Kidney capillary endothelial cell (primary cell): ENCODE measurements at regions not wholly inside any gene's neighbourhood (a gene's known extent, or its start where the extent isn't known, plus 50 kb on each side); places are given as distances from the start of the nearest gene placed in this dataset.
A peak's percentile ranks its signal among the peaks of the same experiment; 100 is the strongest.

Experiments used
- DNase-seq: peaks from one replicate; pipeline ENCODE4 v3.0.0-alpha.2; 2018; ENCODE audit warnings: low spot score

- no peak for DNase-seq
Observed at GRCh38 chr11:11173316-11174025, 179.6 kb downstream of the CSNK2A3 start.

- no peak for DNase-seq
Observed at GRCh38 chr11:11171854-11172253, 181.2 kb downstream of the CSNK2A3 start.

GRCh38 chr11:11171285-11171684 is 181.8 kb downstream of the CSNK2A3 start:
- no peak for DNase-seq

DNA sequence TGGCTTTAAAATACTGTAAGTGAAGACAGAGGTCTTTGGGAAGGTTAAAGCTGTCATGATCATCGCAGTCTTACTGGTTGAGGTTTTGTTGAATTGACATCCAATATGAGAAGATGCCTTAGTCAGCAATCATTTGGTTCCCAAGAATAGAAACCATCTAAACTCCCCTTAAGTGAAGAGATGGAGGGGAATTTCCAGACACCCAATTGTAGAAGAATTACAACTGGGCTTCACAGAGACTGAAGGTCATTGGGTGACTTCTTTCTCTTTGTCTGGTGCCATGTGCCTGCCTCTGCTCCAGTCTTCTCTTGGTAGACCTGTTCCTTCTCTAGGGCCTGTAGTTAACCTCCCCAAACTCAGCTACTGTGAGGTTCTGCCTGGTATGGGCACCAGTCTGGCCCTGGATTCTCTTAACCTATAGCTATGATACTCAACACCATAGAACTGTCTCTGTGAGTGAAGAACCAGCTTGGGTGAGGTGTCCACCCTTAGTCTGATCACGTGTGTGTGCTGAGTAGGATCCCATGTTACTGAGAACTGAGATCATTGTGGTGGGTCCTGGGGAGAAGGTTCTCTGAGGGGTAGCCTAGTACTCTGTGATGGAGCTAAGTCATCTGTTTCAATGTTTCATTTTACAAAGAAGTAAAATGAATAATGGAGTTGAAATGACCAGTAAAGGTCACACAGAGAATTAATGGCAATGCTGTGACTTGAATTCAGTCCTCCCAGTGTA is 182.5 kb downstream of the CSNK2A3 start:
- no peak for DNase-seq

GRCh38 chr11:11169715-11170351 is 183.2 kb downstream of the CSNK2A3 start:
- no peak for DNase-seq

- no peak for DNase-seq
Observed at GRCh38 chr11:11167806-11168205, 185.2 kb downstream of the CSNK2A3 start.

- no peak for DNase-seq
Observed at GRCh38 chr11:11164334-11164690, 188.7 kb downstream of the CSNK2A3 start.

- DNase-seq = no peak
Observed at GRCh38 chr11:11163669-11164333, 189.2 kb downstream of the CSNK2A3 start.

- no peak for DNase-seq
Observed at GRCh38 chr11:11163236-11163635, 189.8 kb downstream of the CSNK2A3 start.

DNA sequence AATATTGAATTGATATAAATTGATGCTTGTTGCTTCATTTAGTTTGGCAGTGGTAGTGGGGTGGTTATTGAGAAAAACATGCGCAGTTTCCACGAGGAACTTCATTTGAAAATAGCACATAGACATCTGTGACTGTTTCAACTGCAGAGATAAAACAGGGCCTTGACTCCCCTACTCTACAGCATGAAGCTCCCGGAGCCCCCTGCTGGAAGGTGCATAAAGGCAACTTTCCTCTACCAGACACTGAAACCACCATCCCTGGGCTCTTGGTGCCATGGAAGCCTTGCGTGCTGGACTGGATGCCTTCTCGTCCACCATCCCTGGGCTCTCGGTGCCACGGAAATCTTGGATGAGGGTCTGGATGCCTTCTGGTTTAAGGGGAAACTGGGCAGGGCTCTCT is 195.9 kb downstream of the CSNK2A3 start:
- peak; percentile 3 for DNase-seq

GRCh38 chr11:11155962-11156815 is 196.9 kb downstream of the CSNK2A3 start:
- DNase-seq = peak; percentile 15

- no peak for DNase-seq
Observed at GRCh38 chr11:11152877-11153276, 200.2 kb downstream of the CSNK2A3 start.

- no peak for DNase-seq
Observed at GRCh38 chr11:11149671-11150459, 203.2 kb downstream of the CSNK2A3 start.

GRCh38 chr11:11148596-11148995 is 204.5 kb downstream of the CSNK2A3 start:
- no peak for DNase-seq

DNA sequence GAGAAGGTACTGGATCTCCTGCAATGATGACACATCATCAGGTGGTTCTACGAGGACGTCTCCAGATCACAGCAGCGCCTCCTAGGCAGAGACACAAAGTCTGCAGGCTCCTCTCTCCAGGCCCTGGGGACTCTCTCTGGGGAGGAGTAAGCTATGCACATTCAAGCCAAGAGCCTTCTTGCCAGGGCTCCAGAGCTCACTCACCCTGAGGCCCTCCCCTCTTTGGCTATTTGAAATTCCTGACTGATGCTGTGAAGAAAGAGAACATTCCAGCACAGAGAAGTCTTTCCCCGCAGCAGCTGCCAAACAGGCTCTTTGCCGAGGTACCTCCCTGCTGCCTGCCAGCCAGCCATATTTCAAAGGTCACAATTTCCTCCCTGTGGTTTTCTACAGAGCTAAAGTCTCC is 204.9 kb downstream of the CSNK2A3 start:
- DNase-seq = no peak

- DNase-seq = no peak
Observed at GRCh38 chr11:11146830-11147229, 206.2 kb downstream of the CSNK2A3 start.

DNA sequence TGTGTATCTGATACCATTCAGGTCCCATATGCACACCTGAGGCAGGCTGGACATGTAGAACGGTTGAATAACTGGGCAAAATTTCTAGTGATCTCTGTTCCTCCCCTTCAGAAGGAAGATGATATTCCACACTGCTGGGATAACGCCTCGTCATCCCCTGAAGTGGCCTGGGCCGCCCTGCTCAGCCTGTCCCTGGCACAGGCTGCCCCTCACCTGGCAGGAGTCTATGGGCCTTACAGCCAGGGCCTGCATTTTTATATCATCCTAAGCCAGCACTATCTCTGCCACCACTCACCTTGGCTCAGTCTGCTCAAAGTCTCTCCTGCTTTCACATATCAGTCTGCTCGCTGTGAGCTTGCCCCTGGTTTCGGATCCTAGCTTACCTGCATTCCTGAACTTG is 209.2 kb downstream of the CSNK2A3 start:
- no peak for DNase-seq

GRCh38 chr11:11142430-11142829 is 210.6 kb downstream of the CSNK2A3 start:
- DNase-seq = no peak

DNA sequence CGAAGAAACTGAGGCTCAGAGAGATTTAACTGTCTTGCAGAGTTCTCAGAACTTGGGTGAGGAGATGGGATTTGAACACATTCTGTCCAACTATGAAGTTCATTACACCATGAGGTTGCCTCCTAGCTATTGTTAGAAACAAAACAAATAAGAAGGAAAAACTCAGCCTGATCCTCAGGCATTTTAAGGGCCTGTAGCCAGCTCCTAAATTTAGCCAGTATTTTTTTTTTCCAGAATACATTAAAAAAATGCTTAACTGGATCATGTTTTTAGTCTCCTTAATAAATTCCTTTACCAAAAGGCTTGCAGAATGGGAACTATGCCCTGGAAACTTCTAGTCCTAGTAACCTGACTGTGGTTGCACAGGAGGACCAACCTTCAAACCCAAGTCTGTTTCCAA is 212.0 kb downstream of the CSNK2A3 start:
- no peak for DNase-seq

- no peak for DNase-seq
Observed at GRCh38 chr11:11140510-11140909, 212.5 kb downstream of the CSNK2A3 start.

GRCh38 chr11:11137339-11137738 is 215.7 kb downstream of the CSNK2A3 start:
- DNase-seq = no peak
